Activated CD8-positive, alpha-beta T cell treated with anti-CD3 and anti-CD28 coated beads for 36 hours (primary cell): ENCODE measurements at regions not wholly inside any gene's neighbourhood (a gene's known extent, or its start where the extent isn't known, plus 50 kb on each side); places are given as distances from the start of the nearest gene placed in this dataset.

Experiments used
- ATAC-seq: fragments of 200-7000 bp; cut with Tn5 transposase; one replicate; pipeline ENCODE4 v1.10.0; 2021; ENCODE audit warnings: mild to moderate bottlenecking, moderate library complexity
- CTCF ChIA-PET: fragments of 350-600 bp; sonication (Branson Sonifier 250); formaldehyde crosslinking; loops from one replicate; lab custom pipeline; 2021; ENCODE audit warnings: antibody characterized with exemption; lab: Charles Lee
- POLR2A ChIA-PET: fragments of 350-600 bp; sonication (Branson Sonifier 250); formaldehyde crosslinking; loops from one replicate; lab custom pipeline; 2021; ENCODE audit warnings: antibody characterized with exemption; lab: Charles Lee
- DNase-seq: peaks from one replicate; pipeline ENCODE4 v3.0.0-alpha.2; 2020
- H3K27ac Mint-ChIP-seq: one replicate; pipeline ENCODE4 v1.8.0; 2021; ENCODE audit warnings: mild to moderate bottlenecking, mixed read lengths
- H3K27me3 Mint-ChIP-seq: one replicate; pipeline ENCODE4 v1.8.0; 2021; ENCODE audit warnings: mixed read lengths
- H3K36me3 Mint-ChIP-seq: one replicate; pipeline ENCODE4 v1.8.0; 2021; ENCODE audit warnings: low read depth, mixed read lengths
- H3K4me1 Mint-ChIP-seq: one replicate; pipeline ENCODE4 v1.8.0; 2021; ENCODE audit warnings: low read depth, mixed read lengths
- H3K4me3 Mint-ChIP-seq: one replicate; pipeline ENCODE4 v1.8.0; 2021; ENCODE audit warnings: mild to moderate bottlenecking, moderate library complexity, mixed read lengths
- H3K9me3 Mint-ChIP-seq: one replicate; pipeline ENCODE4 v1.8.0; 2021; ENCODE audit warnings: mixed read lengths
- CTCF ChIP-seq: fragments of 200-600 bp; IDR thresholded peaks from one replicate; pipeline ENCODE4 v1.8.0; 2022; ENCODE audit warnings: antibody characterized with exemption, mild to moderate bottlenecking
- intact Hi-C: fragments of 100-400 bp; cut with micrococcal nuclease; formaldehyde crosslinking; loops from one replicate; pipeline ENCODE4 v1.10.0; 2022

GRCh38 chr2:35255826-35256225, 1099.8 kb upstream of the CRIM1 start:
- Mint-ChIP-seq H3K27me3 (no peaks in the 10 kb centered on the region), H3K9me3 (peaks cover 3% of the 10 kb centered on the region), H3K4me1 (no peaks in the 10 kb centered on the region), H3K4me3 (no peak overlapping the region), H3K36me3 (no peaks in the 10 kb centered on the region), H3K27ac (no peak overlapping the region)
- DNase-seq (no peak), ATAC-seq (no peak)
- intact Hi-C loops = no loop called here
- ChIA-PET CTCF (no interaction called here), POLR2A (no interaction called here)
- no peak for TF ChIP-seq CTCF

GRCh38 chr2:35251156-35251555, 1104.4 kb upstream of the CRIM1 start:
- no peak for DNase-seq
- intact Hi-C loops = no loop called here
- TF ChIP-seq CTCF = no peak
- Mint-ChIP-seq H3K27ac (no peak overlapping the region), H3K4me1 (no peaks in the 10 kb centered on the region), H3K27me3 (no peaks in the 10 kb centered on the region), H3K36me3 (no peaks in the 10 kb centered on the region), H3K4me3 (no peak overlapping the region), H3K9me3 (peaks cover 8% of the 10 kb centered on the region)
- CTCF ChIA-PET = no interaction called here
- ATAC-seq = no peak
- POLR2A ChIA-PET = no interaction called here

- POLR2A ChIA-PET = no interaction called here
- Mint-ChIP-seq H3K9me3 (peaks cover 8% of the 10 kb centered on the region), H3K27ac (no peak overlapping the region), H3K4me1 (no peaks in the 10 kb centered on the region), H3K36me3 (no peaks in the 10 kb centered on the region), H3K27me3 (no peaks in the 10 kb centered on the region), H3K4me3 (no peak overlapping the region)
- CTCF ChIA-PET = no interaction called here
- ATAC-seq = no peak
- intact Hi-C loops = no loop called here
- TF ChIP-seq CTCF = no peak
- DNase-seq = no peak
Measured at GRCh38 chr2:35246702-35247101, 1108.9 kb upstream of the CRIM1 start.

- no peak overlapping the region for H3K4me3 Mint-ChIP-seq
- intact Hi-C loops = no loop called here
- peaks cover 7% of the 10 kb centered on the region for H3K9me3 Mint-ChIP-seq
- H3K27ac Mint-ChIP-seq = no peak overlapping the region
- POLR2A ChIA-PET = no interaction called here
- DNase-seq = no peak
- ATAC-seq = no peak
- TF ChIP-seq CTCF = no peak
- no peaks in the 10 kb centered on the region for H3K4me1 Mint-ChIP-seq
- CTCF ChIA-PET = interaction anchor here (0.6 to 0.8 kb wide), 2 partner anchors 10 to 1217 kb away, joined by 3 read pairs; no protein-coding TSS in a partner anchor
- no peaks in the 10 kb centered on the region for H3K36me3 Mint-ChIP-seq
- H3K27me3 Mint-ChIP-seq = no peaks in the 10 kb centered on the region
Measured at GRCh38 chr2:35228584-35228983, 1127.0 kb upstream of the CRIM1 start.

GRCh38 chr2:35220461-35220860, 1135.1 kb upstream of the CRIM1 start:
- DNase-seq = no peak

More at GRCh38 chr2:35220461-35220860, 1135.1 kb upstream of the CRIM1 start:
- intact Hi-C loops = no loop called here
- no peak overlapping the region for H3K27ac Mint-ChIP-seq
- no peak for ATAC-seq
- H3K4me3 Mint-ChIP-seq = no peak overlapping the region
- no peaks in the 10 kb centered on the region for H3K27me3 Mint-ChIP-seq
- ChIA-PET POLR2A (no interaction called here), CTCF (no interaction called here)
- no peaks in the 10 kb centered on the region for H3K4me1 Mint-ChIP-seq
- H3K36me3 Mint-ChIP-seq = no peaks in the 10 kb centered on the region
- no peak for TF ChIP-seq CTCF
- peaks cover 2% of the 10 kb centered on the region for H3K9me3 Mint-ChIP-seq
